ENCODE measurements at regions not wholly inside any gene's neighbourhood (a gene's known extent, or its start where the extent isn't known, plus 50 kb on each side); places are given as distances from the start of the nearest gene placed in this dataset.

DNA sequence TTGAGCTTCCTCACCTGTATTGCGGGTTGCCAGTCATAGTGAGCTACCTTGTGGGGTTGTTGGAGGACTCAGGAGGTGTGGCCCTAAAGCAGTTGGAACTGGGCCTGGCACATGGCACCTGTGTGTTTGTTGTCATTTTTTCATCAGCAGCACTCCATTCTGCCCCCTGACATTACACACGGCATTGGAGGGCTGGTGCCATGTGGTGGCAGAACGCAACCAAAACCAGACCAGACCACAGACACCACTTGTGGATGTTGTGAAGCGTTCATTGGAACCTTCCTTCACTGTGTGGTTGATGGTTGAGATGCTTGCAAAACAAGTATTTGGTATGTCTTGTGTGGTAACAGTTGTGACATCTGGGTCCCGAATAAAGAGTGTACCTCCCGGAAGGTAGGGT lies 113.2 kb upstream of the ERCC6L2 start:
- no peak for TF ChIP-seq POLR2AphosphoS5 (IDR thresholded peaks at IDR 0.05; ENCODE audit: low read depth)
- TF ChIP-seq, protein P1, sequence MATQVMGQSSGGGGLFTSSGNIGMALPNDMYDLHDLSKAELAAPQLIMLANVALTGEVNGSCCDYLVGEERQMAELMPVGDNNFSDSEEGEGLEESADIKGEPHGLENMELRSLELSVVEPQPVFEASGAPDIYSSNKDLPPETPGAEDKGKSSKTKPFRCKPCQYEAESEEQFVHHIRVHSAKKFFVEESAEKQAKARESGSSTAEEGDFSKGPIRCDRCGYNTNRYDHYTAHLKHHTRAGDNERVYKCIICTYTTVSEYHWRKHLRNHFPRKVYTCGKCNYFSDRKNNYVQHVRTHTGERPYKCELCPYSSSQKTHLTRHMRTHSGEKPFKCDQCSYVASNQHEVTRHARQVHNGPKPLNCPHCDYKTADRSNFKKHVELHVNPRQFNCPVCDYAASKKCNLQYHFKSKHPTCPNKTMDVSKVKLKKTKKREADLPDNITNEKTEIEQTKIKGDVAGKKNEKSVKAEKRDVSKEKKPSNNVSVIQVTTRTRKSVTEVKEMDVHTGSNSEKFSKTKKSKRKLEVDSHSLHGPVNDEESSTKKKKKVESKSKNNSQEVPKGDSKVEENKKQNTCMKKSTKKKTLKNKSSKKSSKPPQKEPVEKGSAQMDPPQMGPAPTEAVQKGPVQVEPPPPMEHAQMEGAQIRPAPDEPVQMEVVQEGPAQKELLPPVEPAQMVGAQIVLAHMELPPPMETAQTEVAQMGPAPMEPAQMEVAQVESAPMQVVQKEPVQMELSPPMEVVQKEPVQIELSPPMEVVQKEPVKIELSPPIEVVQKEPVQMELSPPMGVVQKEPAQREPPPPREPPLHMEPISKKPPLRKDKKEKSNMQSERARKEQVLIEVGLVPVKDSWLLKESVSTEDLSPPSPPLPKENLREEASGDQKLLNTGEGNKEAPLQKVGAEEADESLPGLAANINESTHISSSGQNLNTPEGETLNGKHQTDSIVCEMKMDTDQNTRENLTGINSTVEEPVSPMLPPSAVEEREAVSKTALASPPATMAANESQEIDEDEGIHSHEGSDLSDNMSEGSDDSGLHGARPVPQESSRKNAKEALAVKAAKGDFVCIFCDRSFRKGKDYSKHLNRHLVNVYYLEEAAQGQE (IDR thresholded peaks at IDR 0.05; ENCODE audit: insufficient replicate concordance, low read depth), result no peak
- TF ChIP-seq SPI1 (IDR thresholded peaks at IDR 0.05; ENCODE audit: borderline replicate concordance, low read depth), result no peak
- TF ChIP-seq, protein P2, sequence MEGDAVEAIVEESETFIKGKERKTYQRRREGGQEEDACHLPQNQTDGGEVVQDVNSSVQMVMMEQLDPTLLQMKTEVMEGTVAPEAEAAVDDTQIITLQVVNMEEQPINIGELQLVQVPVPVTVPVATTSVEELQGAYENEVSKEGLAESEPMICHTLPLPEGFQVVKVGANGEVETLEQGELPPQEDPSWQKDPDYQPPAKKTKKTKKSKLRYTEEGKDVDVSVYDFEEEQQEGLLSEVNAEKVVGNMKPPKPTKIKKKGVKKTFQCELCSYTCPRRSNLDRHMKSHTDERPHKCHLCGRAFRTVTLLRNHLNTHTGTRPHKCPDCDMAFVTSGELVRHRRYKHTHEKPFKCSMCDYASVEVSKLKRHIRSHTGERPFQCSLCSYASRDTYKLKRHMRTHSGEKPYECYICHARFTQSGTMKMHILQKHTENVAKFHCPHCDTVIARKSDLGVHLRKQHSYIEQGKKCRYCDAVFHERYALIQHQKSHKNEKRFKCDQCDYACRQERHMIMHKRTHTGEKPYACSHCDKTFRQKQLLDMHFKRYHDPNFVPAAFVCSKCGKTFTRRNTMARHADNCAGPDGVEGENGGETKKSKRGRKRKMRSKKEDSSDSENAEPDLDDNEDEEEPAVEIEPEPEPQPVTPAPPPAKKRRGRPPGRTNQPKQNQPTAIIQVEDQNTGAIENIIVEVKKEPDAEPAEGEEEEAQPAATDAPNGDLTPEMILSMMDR (IDR thresholded peaks at IDR 0.05; ENCODE audit: insufficient read depth, low read length), result no peak
- no peak for TF ChIP-seq GABPA (IDR thresholded peaks at IDR 0.05; ENCODE audit: low read depth)

DNA sequence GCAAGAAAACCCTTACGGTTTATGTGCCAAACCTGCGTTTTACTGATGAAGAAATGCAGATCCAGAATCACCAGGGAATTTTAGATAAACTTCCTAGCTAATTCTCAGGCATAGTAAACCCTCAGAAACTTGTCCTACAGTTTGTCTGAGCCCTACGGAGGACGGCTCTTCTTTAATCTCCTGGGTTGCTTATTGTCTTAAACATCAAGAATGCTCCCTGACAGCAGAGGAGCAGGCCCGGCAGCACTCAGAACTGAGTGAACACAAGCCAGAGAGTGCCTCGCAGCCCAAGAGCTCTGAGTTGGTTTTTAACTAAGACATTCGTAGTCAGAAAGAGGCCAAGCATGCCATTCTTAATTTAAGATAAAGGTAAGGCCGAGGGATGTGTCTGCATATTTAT lies 114.7 kb upstream of the ERCC6L2 start:
- Histone ChIP-seq H3K27ac (replicated peaks) (no peak overlapping the region), H3K4me3 (replicated peaks; ENCODE audit: insufficient read depth, low read length) (no peak overlapping the region), H3K27me3 (ENCODE audit: insufficient read depth, poor library complexity, severe bottlenecking) (peaks cover 4% of the 10 kb centered on the region)
- DNase-seq (ENCODE audit: low read depth in 1 of 2, low spot score in 1 of 2), result no peak
- TF ChIP-seq, protein P2 (IDR thresholded peaks at IDR 0.05; ENCODE audit: insufficient read depth, low read length), result no peak
- TF ChIP-seq POLR2AphosphoS5 (IDR thresholded peaks at IDR 0.05; ENCODE audit: low read depth), result no peak
- TF ChIP-seq, protein P1 (IDR thresholded peaks at IDR 0.05; ENCODE audit: insufficient replicate concordance, low read depth), result no peak
- no peak for TF ChIP-seq GABPA (IDR thresholded peaks at IDR 0.05; ENCODE audit: low read depth)
- TF ChIP-seq SPI1 (IDR thresholded peaks at IDR 0.05; ENCODE audit: borderline replicate concordance, low read depth), result no peak

More for the DNA sequence above, 113.2 kb upstream of the ERCC6L2 start:
- DNase-seq (ENCODE audit: low read depth in 1 of 2, low spot score in 1 of 2), result no peak
- no peak overlapping the region for H3K4me3 ChIP-seq (replicated peaks; ENCODE audit: insufficient read depth, low read length)
- no peak overlapping the region for H3K27ac ChIP-seq (replicated peaks)
- no peaks in the 10 kb centered on the region for H3K27me3 ChIP-seq (ENCODE audit: insufficient read depth, poor library complexity, severe bottlenecking)

DNA sequence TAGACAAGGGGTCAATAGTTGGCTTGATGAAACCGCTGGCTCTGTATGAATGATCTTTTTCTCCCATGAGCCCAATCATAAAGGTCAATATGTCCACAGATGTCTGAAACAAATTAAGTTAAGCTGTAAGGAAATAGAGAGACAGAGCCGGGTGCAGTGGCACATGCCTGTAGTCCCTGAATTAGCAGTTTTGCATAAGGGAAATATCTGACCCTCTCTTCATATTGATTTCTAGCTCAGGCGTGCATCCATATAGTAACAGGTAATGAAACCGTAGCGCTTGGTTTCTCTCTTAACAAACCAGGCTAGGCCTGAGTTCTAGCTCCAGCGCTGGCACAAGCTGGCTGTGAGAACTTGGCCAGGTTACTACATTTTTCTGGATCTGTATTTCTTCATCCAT lies 118.1 kb upstream of the ERCC6L2 start:
- no peak for TF ChIP-seq GABPA (IDR thresholded peaks at IDR 0.05; ENCODE audit: low read depth)
- no peak for TF ChIP-seq SPI1 (IDR thresholded peaks at IDR 0.05; ENCODE audit: borderline replicate concordance, low read depth)
- TF ChIP-seq POLR2AphosphoS5 (IDR thresholded peaks at IDR 0.05; ENCODE audit: low read depth), result no peak
- TF ChIP-seq, protein P2 (IDR thresholded peaks at IDR 0.05; ENCODE audit: insufficient read depth, low read length), result no peak
- TF ChIP-seq, protein P1 (IDR thresholded peaks at IDR 0.05; ENCODE audit: insufficient replicate concordance, low read depth), result no peak
- Histone ChIP-seq H3K27me3 (ENCODE audit: insufficient read depth, poor library complexity, severe bottlenecking) (peaks cover 4% of the 10 kb centered on the region), H3K4me3 (replicated peaks; ENCODE audit: insufficient read depth, low read length) (no peak overlapping the region), H3K27ac (replicated peaks) (no peak overlapping the region)
- DNase-seq (ENCODE audit: low read depth in 1 of 2, low spot score in 1 of 2), result no peak

All from HL-60 (cell line).